ENCODE measurements at regions not wholly inside any gene's neighbourhood (a gene's known extent, or its start where the extent isn't known, plus 50 kb on each side); places are given as distances from the start of the nearest gene placed in this dataset.

- TF ChIP-seq CTCF (IDR thresholded peaks at IDR 0.05; ENCODE audit: low read depth, low read length, poor library complexity, severe bottlenecking) (no peak), EZH2phosphoT487 (IDR thresholded peaks at IDR 0.05; ENCODE audit: borderline replicate concordance, low read length) (no peak)
Observed at GRCh38 chr4:13704761-13705160, 77.2 kb upstream of the BOD1L1 start.

Measured in DOHH2 (cell line).